ENCODE measurements at regions not wholly inside any gene's neighbourhood (a gene's known extent, or its start where the extent isn't known, plus 50 kb on each side); places are given as distances from the start of the nearest gene placed in this dataset.

DNA sequence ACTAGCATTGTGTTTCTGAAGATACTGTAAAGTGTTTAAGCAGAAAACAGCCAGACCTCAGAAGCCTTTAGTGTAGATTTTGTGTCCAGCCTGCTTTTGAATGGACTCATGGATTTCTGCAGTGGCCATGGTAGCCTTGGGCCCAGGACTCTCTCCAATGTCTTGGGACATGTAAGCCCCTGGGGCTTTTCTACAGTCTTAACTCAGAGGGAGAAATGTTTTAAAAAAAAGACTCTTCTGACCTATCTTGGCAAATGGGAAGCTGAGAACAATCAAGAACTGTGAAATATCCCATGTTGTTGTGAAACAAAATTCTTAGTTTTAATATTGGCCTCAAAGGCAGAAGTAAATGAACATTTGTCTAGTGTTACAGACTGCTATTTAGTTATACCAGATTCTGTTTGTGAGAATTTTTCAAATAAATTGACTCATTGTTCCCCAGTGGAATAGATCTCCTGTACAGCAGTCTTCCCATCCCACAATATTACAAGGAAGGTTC is 112.5 kb upstream of the DMAC1 start:
- no peak overlapping the region for H3K27ac ChIP-seq (ENCODE audit: low read length)
- H3K9me3 ChIP-seq (ENCODE audit: control insufficient read depth, insufficient read depth, low read depth, low read length), result no peaks in the 10 kb centered on the region
- H3K27me3 ChIP-seq (ENCODE audit: control insufficient read depth, insufficient read depth, low read length), result no peaks in the 10 kb centered on the region
- ChIA-PET POLR2A (no interaction called here), CTCF (no interaction called here)
- TF ChIP-seq TCF7L2 (IDR thresholded peaks at IDR 0.05; ENCODE audit: low read depth, low read length), result no peak
- no peak for TF ChIP-seq SIN3A (IDR thresholded peaks at IDR 0.05; ENCODE audit: borderline replicate concordance, insufficient read depth, low read depth, low read length)
- TF ChIP-seq, protein P1, sequence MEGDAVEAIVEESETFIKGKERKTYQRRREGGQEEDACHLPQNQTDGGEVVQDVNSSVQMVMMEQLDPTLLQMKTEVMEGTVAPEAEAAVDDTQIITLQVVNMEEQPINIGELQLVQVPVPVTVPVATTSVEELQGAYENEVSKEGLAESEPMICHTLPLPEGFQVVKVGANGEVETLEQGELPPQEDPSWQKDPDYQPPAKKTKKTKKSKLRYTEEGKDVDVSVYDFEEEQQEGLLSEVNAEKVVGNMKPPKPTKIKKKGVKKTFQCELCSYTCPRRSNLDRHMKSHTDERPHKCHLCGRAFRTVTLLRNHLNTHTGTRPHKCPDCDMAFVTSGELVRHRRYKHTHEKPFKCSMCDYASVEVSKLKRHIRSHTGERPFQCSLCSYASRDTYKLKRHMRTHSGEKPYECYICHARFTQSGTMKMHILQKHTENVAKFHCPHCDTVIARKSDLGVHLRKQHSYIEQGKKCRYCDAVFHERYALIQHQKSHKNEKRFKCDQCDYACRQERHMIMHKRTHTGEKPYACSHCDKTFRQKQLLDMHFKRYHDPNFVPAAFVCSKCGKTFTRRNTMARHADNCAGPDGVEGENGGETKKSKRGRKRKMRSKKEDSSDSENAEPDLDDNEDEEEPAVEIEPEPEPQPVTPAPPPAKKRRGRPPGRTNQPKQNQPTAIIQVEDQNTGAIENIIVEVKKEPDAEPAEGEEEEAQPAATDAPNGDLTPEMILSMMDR (IDR thresholded peaks at IDR 0.05), result no peak
- no peak for TF ChIP-seq POLR2AphosphoS5 (IDR thresholded peaks at IDR 0.05; ENCODE audit: low read depth, low read length)
- no peak for TF ChIP-seq REST (IDR thresholded peaks at IDR 0.05; ENCODE audit: insufficient read depth in 1 of 2, low read depth in 2 of 2, low read length in 1 of 2)
- H3K4me3 ChIP-seq (ENCODE audit: low read depth in 2 of 2, low read length in 2 of 2), result no peak overlapping the region
- no peak for ATAC-seq
- intact Hi-C loops (cut with micrococcal nuclease; ENCODE audit: unreplicated experiment) (no loop called here), in situ Hi-C loops (cut with HindIII; ENCODE audit: low pct_unique_long_range_greater_than_20kb, low sequenced_read_pairs) (no loop called here)
- no peaks in the 10 kb centered on the region for H3K4me1 ChIP-seq (ENCODE audit: control insufficient read depth, insufficient read depth, low read length)
- BruUV-seq (replicated peaks), result no TSS peak
- no peaks in the 10 kb centered on the region for H3K36me3 ChIP-seq (ENCODE audit: control insufficient read depth, insufficient read depth, low read length)
- DNase-seq (ENCODE audit: low read depth, low spot score), result no peak

DNA sequence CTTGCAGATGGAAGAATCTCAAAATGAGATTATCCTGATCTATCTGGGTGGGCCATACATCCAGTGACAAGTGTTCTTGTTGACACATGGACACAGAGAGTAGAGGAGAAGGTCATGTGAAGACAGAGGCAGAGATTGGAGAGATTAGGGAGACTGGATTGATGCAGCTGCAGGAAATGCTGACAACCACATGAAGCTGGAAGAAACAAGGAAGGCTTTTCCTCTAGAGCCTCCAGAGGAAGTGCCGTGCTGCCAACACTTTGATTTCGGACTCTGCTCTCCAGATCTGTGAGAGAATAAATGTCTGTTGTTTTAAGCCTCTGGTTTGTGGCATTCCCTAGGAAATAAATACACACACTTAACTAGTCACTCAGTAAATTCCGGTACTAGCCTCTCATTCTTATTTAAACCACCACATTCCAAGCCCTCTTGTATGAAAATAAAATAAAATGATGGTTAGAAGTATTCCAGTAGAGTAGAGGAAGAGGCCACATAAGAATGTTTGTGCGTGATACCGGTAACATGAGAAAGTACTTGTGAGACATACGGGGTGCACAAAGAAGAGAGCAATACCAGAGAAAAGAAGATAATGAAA is 110.9 kb upstream of the DMAC1 start:
- H3K4me1 ChIP-seq (ENCODE audit: control insufficient read depth, insufficient read depth, low read length), result no peaks in the 10 kb centered on the region
- in situ Hi-C loops (cut with HindIII; ENCODE audit: low pct_unique_long_range_greater_than_20kb, low sequenced_read_pairs) (no loop called here), intact Hi-C loops (cut with micrococcal nuclease; ENCODE audit: unreplicated experiment) (no loop called here)
- CTCF ChIA-PET, result no interaction called here
- H3K27me3 ChIP-seq (ENCODE audit: control insufficient read depth, insufficient read depth, low read length), result no peaks in the 10 kb centered on the region
- ATAC-seq (no peak), DNase-seq (ENCODE audit: low read depth, low spot score) (no peak)
- no TSS peak for BruUV-seq (replicated peaks)
- no peak overlapping the region for H3K27ac ChIP-seq (ENCODE audit: low read length)
- H3K36me3 ChIP-seq (ENCODE audit: control insufficient read depth, insufficient read depth, low read length), result no peaks in the 10 kb centered on the region
- no peaks in the 10 kb centered on the region for H3K9me3 ChIP-seq (ENCODE audit: control insufficient read depth, insufficient read depth, low read depth, low read length)
- POLR2A ChIA-PET, result no interaction called here
- H3K4me3 ChIP-seq (ENCODE audit: low read depth in 2 of 2, low read length in 2 of 2), result no peak overlapping the region
- TF ChIP-seq REST (IDR thresholded peaks at IDR 0.05; ENCODE audit: insufficient read depth in 1 of 2, low read depth in 2 of 2, low read length in 1 of 2) (no peak), SIN3A (IDR thresholded peaks at IDR 0.05; ENCODE audit: borderline replicate concordance, insufficient read depth, low read depth, low read length) (no peak), POLR2AphosphoS5 (IDR thresholded peaks at IDR 0.05; ENCODE audit: low read depth, low read length) (no peak), TCF7L2 (IDR thresholded peaks at IDR 0.05; ENCODE audit: low read depth, low read length) (no peak)
- TF ChIP-seq, protein P1 (IDR thresholded peaks at IDR 0.05), result no peak

Measured in Panc1 (cell line).